ENCODE measurements at regions not wholly inside any gene's neighbourhood (a gene's known extent, or its start where the extent isn't known, plus 50 kb on each side); places are given as distances from the start of the nearest gene placed in this dataset.

GRCh38 chr18:50456285-50456684 lies 81.4 kb downstream of the SKA1 start:
- no peaks in the 10 kb centered on the region for H3K36me3 ChIP-seq (ENCODE audit: control insufficient read depth, insufficient read depth, low read length)
- H3K79me2 ChIP-seq (ENCODE audit: control insufficient read depth, insufficient read depth, low read length): no peaks in the 10 kb centered on the region
- H2AFZ ChIP-seq (ENCODE audit: low read length): no peak overlapping the region
- H3K4me2 ChIP-seq (ENCODE audit: extremely low read depth, insufficient read depth, low read length): no peak overlapping the region
- H3K27me3 ChIP-seq (ENCODE audit: control insufficient read depth, insufficient read depth, low read length): no peaks in the 10 kb centered on the region
- no peak overlapping the region for H3K27ac ChIP-seq (ENCODE audit: insufficient read depth, low read length)
- DNase-seq (ENCODE audit: low read depth in 2 of 2): no peak
- no peaks in the 10 kb centered on the region for H3K9me3 ChIP-seq (ENCODE audit: control insufficient read depth, insufficient read depth, low read depth, low read length)
- no peaks in the 10 kb centered on the region for H4K20me1 ChIP-seq (ENCODE audit: control insufficient read depth, extremely low read depth, insufficient read depth, low read length)
- no peak overlapping the region for H3K4me3 ChIP-seq (replicated peaks in 1 of 4; ENCODE audit: control extremely low read depth in 1 of 4, insufficient read depth in 1 of 4, low read depth in 3 of 4, low read length in 4 of 4)
- no peaks in the 10 kb centered on the region for H3K4me1 ChIP-seq (ENCODE audit: control insufficient read depth, extremely low read depth, insufficient read depth, low read length)
- TF ChIP-seq CTCF (conservative IDR thresholded peaks at IDR 0.05 in 1 of 2, IDR thresholded peaks at IDR 0.05 in 1 of 2; ENCODE audit: low read depth in 1 of 2, low read length in 2 of 2) (no peak), EZH2 (IDR thresholded peaks at IDR 0.05; ENCODE audit: low read length, missing control alignments) (no peak)
- H3K9ac ChIP-seq (ENCODE audit: insufficient read depth, low read length): no peak overlapping the region

- no peak overlapping the region for H3K4me3 ChIP-seq (replicated peaks in 1 of 4; ENCODE audit: control extremely low read depth in 1 of 4, insufficient read depth in 1 of 4, low read depth in 3 of 4, low read length in 4 of 4)
- no peaks in the 10 kb centered on the region for H4K20me1 ChIP-seq (ENCODE audit: control insufficient read depth, extremely low read depth, insufficient read depth, low read length)
- no peak for DNase-seq (ENCODE audit: low read depth in 2 of 2)
- no peaks in the 10 kb centered on the region for H3K27me3 ChIP-seq (ENCODE audit: control insufficient read depth, insufficient read depth, low read length)
- no peak overlapping the region for H2AFZ ChIP-seq (ENCODE audit: low read length)
- no peak overlapping the region for H3K27ac ChIP-seq (ENCODE audit: insufficient read depth, low read length)
- TF ChIP-seq EZH2 (IDR thresholded peaks at IDR 0.05; ENCODE audit: low read length, missing control alignments) (no peak), CTCF (conservative IDR thresholded peaks at IDR 0.05 in 1 of 2, IDR thresholded peaks at IDR 0.05 in 1 of 2; ENCODE audit: low read depth in 1 of 2, low read length in 2 of 2) (no peak)
- H3K36me3 ChIP-seq (ENCODE audit: control insufficient read depth, insufficient read depth, low read length): no peaks in the 10 kb centered on the region
- no peaks in the 10 kb centered on the region for H3K79me2 ChIP-seq (ENCODE audit: control insufficient read depth, insufficient read depth, low read length)
- H3K4me1 ChIP-seq (ENCODE audit: control insufficient read depth, extremely low read depth, insufficient read depth, low read length): no peaks in the 10 kb centered on the region
- no peak overlapping the region for H3K4me2 ChIP-seq (ENCODE audit: extremely low read depth, insufficient read depth, low read length)
- H3K9ac ChIP-seq (ENCODE audit: insufficient read depth, low read length): no peak overlapping the region
- H3K9me3 ChIP-seq (ENCODE audit: control insufficient read depth, insufficient read depth, low read depth, low read length): no peaks in the 10 kb centered on the region
These were observed 82.8 kb downstream of the SKA1 start for GRCh38 chr18:50457639-50458038.

- Histone ChIP-seq H4K20me1 (ENCODE audit: control insufficient read depth, extremely low read depth, insufficient read depth, low read length) (no peaks in the 10 kb centered on the region), H3K4me1 (ENCODE audit: control insufficient read depth, extremely low read depth, insufficient read depth, low read length) (no peaks in the 10 kb centered on the region), H3K27me3 (ENCODE audit: control insufficient read depth, insufficient read depth, low read length) (no peaks in the 10 kb centered on the region), H3K27ac (ENCODE audit: insufficient read depth, low read length) (no peak overlapping the region), H3K4me2 (ENCODE audit: extremely low read depth, insufficient read depth, low read length) (no peak overlapping the region), H3K36me3 (ENCODE audit: control insufficient read depth, insufficient read depth, low read length) (no peaks in the 10 kb centered on the region), H3K9ac (ENCODE audit: insufficient read depth, low read length) (no peak overlapping the region), H3K9me3 (ENCODE audit: control insufficient read depth, insufficient read depth, low read depth, low read length) (no peaks in the 10 kb centered on the region), H2AFZ (ENCODE audit: low read length) (no peak overlapping the region), H3K79me2 (ENCODE audit: control insufficient read depth, insufficient read depth, low read length) (no peaks in the 10 kb centered on the region), H3K4me3 (replicated peaks in 1 of 4; ENCODE audit: control extremely low read depth in 1 of 4, insufficient read depth in 1 of 4, low read depth in 3 of 4, low read length in 4 of 4) (no peak overlapping the region)
- TF ChIP-seq CTCF (conservative IDR thresholded peaks at IDR 0.05 in 1 of 2, IDR thresholded peaks at IDR 0.05 in 1 of 2; ENCODE audit: low read depth in 1 of 2, low read length in 2 of 2) (no peak), EZH2 (IDR thresholded peaks at IDR 0.05; ENCODE audit: low read length, missing control alignments) (no peak)
- no peak for DNase-seq (ENCODE audit: low read depth in 2 of 2)
These were observed 83.5 kb downstream of the SKA1 start for GRCh38 chr18:50458366-50458765.

Data from fibroblast of lung (primary cell).